K562 (cell line): ENCODE measurements at regions not wholly inside any gene's neighbourhood (a gene's known extent, or its start where the extent isn't known, plus 50 kb on each side); places are given as distances from the start of the nearest gene placed in this dataset.

Experiments
- ATAC-seq: fragments of 200-7000 bp; cut with Tn5 transposase; 3 replicates; pipeline ENCODE4 v1.9.1; 2020; ENCODE audit warnings: moderate library complexity
- BruUV-seq: library from RNA; stranded (reverse); fragments of 400-500 nt; replicated peaks from 2 replicates; lab custom pipeline; 2021; lab: Mats Ljungman, UMichigan
- CTCF ChIA-PET: fragments of 300-600 bp; formaldehyde crosslinking; extraction: SDS; loops from one replicate; lab custom pipeline; 2021; ENCODE audit warnings: low intra/inter-chr PET ratio; lab: Yijun Ruan, JAX
- POLR2A ChIA-PET: fragments of 300-600, 350-650 bp; sonication (Branson Sonifier 250); formaldehyde crosslinking; extraction: SDS; loops from one replicate; lab custom pipeline; 2021; ENCODE audit warnings: antibody characterized with exemption, inconsistent platforms; lab: Yijun Ruan, JAX
- DNase-seq, 4 experiments: peaks; one replicate each; pipeline versions ENCODE4 v3.0.0 to v3.0.0-alpha.2; 2011 to 2018; ENCODE audit warnings: low spot score in 3 of 4, mixed read lengths in 3 of 4; ENCODE audit errors: extremely low read depth in 1 of 4
- FAIRE-seq: peaks from 2 replicates; lab custom pipeline; 2011; peaks lifted over from hg19 to GRCh38; lab: Jason Lieb, UNC
- H2AFZ ChIP-seq: 2 replicates; pipeline ENCODE4 v1.6.0; 2011; ENCODE audit warnings: low read depth, low read length, control low read depth, inconsistent platforms
- H3K27ac ChIP-seq: fragments of 200-600 bp; 3 replicates; pipeline ENCODE4 v1.8.0; 2011; ENCODE audit warnings: low read depth, mild to moderate bottlenecking, control low read depth, inconsistent platforms, low read length, moderate library complexity, mixed read lengths; ENCODE audit errors: extremely low read depth
- H3K27me3 ChIP-seq, 2 experiments: fragments of 300-600 bp in 1 of 2; 2 replicates in 1 of 2; 3 replicates in 1 of 2; pipeline versions ENCODE4 v1.6.0 to v1.8.0; 2011; ENCODE audit warnings: inconsistent platforms in 2 of 2, low read length in 2 of 2, mild to moderate bottlenecking in 1 of 2, mixed read lengths in 1 of 2, moderate library complexity in 1 of 2; ENCODE audit not compliant: control insufficient read depth in 2 of 2, insufficient read depth in 2 of 2
- H3K36me3 ChIP-seq: fragments of 300-600 bp; 3 replicates; pipeline ENCODE4 v1.8.0; 2011; ENCODE audit warnings: mild to moderate bottlenecking, low read length, inconsistent platforms; ENCODE audit not compliant: control insufficient read depth, insufficient read depth
- H3K4me1 ChIP-seq, 2 experiments: fragments of 200-600 bp in 1 of 2; replicated peaks in 1 of 2; 2 replicates in 1 of 2; 3 replicates in 1 of 2; pipeline versions ENCODE4 v1.5.1 to v1.8.0; 2011; ENCODE audit warnings: inconsistent platforms in 2 of 2, low read length in 2 of 2, mild to moderate bottlenecking in 1 of 2, mixed read lengths in 1 of 2, moderate library complexity in 1 of 2; ENCODE audit not compliant: control insufficient read depth in 2 of 2, insufficient read depth in 2 of 2
- H3K4me2 ChIP-seq: 2 replicates; pipeline ENCODE4 v1.6.1; 2011; ENCODE audit warnings: low read length, control low read depth, inconsistent platforms, mixed read lengths; ENCODE audit not compliant: insufficient read depth
- H3K4me3 ChIP-seq: fragments of 200-600 bp; sonication (generic), shearing (Covaris generic); 2 replicates; pipeline ENCODE4 v1.5.1; 2016; ENCODE audit warnings: control low read depth, inconsistent platforms
- H3K79me2 ChIP-seq: fragments of 200-600 bp; 3 replicates; pipeline ENCODE4 v1.8.0; 2011; ENCODE audit warnings: low read length, inconsistent platforms; ENCODE audit not compliant: control insufficient read depth, insufficient read depth
- H3K9ac ChIP-seq, 2 experiments: 2 replicates each; pipeline versions ENCODE4 v1.6.0 to v1.6.1; 2011; ENCODE audit warnings: low read depth in 2 of 2, low read length in 2 of 2, control low read depth in 1 of 2, inconsistent platforms in 1 of 2, mild to moderate bottlenecking in 1 of 2, mixed read lengths in 1 of 2; ENCODE audit not compliant: insufficient read depth in 1 of 2
- H3K9me1 ChIP-seq: one replicate; pipeline ENCODE4 v1.6.0; 2011; ENCODE audit warnings: inconsistent platforms, mild to moderate bottlenecking, low read length, moderate library complexity; ENCODE audit not compliant: control insufficient read depth, insufficient read depth
- H3K9me3 ChIP-seq: replicated peaks from 2 replicates; pipeline ENCODE4 v1.5.1; 2011; ENCODE audit warnings: low read depth, low read length, inconsistent platforms; ENCODE audit not compliant: control insufficient read depth, insufficient read depth
- H4K20me1 ChIP-seq: replicated peaks from 2 replicates; pipeline ENCODE4 v1.6.1; 2011; ENCODE audit warnings: low read length, inconsistent platforms, mixed read lengths; ENCODE audit not compliant: control insufficient read depth, insufficient read depth
- BACH1 ChIP-seq: fragments of 200-800 bp; sonication (Bioruptor generic); IDR thresholded peaks from 2 replicates; pipeline ENCODE4 v1.6.1; 2016; ENCODE audit warnings: missing genetic modification characterization, missing compliant biosample characterization
- BRF1 ChIP-seq: IDR thresholded peaks from 3 replicates; pipeline ENCODE4 v1.6.1; 2011; ENCODE audit warnings: borderline replicate concordance, mild to moderate bottlenecking; ENCODE audit not compliant: insufficient read length; ENCODE audit errors: extremely low read depth
- CAMTA2 ChIP-seq: fragments of 250-450 bp; sonication (Bioruptor Pico); conservative IDR thresholded peaks from 2 replicates; pipeline ENCODE4 v1.5.1; 2022
- HNRNPL ChIP-seq: fragments of 200-400 bp; formaldehyde crosslinking; IDR thresholded peaks from 2 replicates; pipeline ENCODE4 v1.6.1; 2017; ENCODE audit warnings: low read depth, mild to moderate bottlenecking, low read length
- KAT2B ChIP-seq: IDR thresholded peaks from one replicate; pipeline ENCODE4 v1.6.1; 2012; ENCODE audit warnings: low read depth, mild to moderate bottlenecking, control low read depth, inconsistent platforms, low read length, moderate library complexity
- MTA3 ChIP-seq: fragments of 450-650 bp; formaldehyde crosslinking; IDR thresholded peaks from 2 replicates; pipeline ENCODE4 v1.6.1; 2017; ENCODE audit warnings: mild to moderate bottlenecking, borderline replicate concordance
- PHB ChIP-seq: fragments of 250-450 bp; sonication (Bioruptor Pico); IDR thresholded peaks from 2 replicates; pipeline ENCODE4 v1.5.0; 2021
- PTTG1 ChIP-seq: fragments of 450-650 bp; IDR thresholded peaks from 2 replicates; pipeline ENCODE4 v1.6.1; 2016; ENCODE audit warnings: low read depth, mild to moderate bottlenecking, missing genetic modification characterization, missing compliant biosample characterization
- RFX5 ChIP-seq: IDR thresholded peaks from 2 replicates; pipeline ENCODE4 v1.6.1; 2011; ENCODE audit warnings: low read depth, mild to moderate bottlenecking, improper control_type of control experiment, low read length
- SAFB2 ChIP-seq: fragments of 200-400 bp; formaldehyde crosslinking; IDR thresholded peaks from 2 replicates; pipeline ENCODE4 v1.6.1; 2018; ENCODE audit warnings: borderline replicate concordance, low read length, low read depth, moderate library complexity; ENCODE audit not compliant: severe bottlenecking
- TRIM24 ChIP-seq, 2 experiments: fragments of 450-650 bp; IDR thresholded peaks; 2 replicates each; pipeline ENCODE4 v1.6.1; 2016
- WGBS: fragments of 100-300 bp; shearing (Covaris generic); methylation state at CpG from one replicate; pipeline ENCODE4 v1.1.6; 2016; ENCODE audit warnings: low coverage, mixed read lengths; ENCODE audit not compliant: insufficient coverage; ENCODE audit errors: missing lambda C conversion rate; 5-methylcytosine and 5-hydroxymethylcytosine counted together
- in situ Hi-C: fragments of 300-500 bp; cut with MboI; formaldehyde crosslinking; loops from 4 replicates; pipeline ENCODE4 v1.15.0; 2018; ENCODE audit warnings: inconsistent platforms, mixed read lengths
- intact Hi-C: fragments of 100-400 bp; cut with micrococcal nuclease; formaldehyde crosslinking; loops from 2 replicates; pipeline ENCODE4 v1.14.2; 2022
- TF ChIP-seq, protein P1 (sequence below), 2 experiments: fragments of 450-650 bp in 1 of 2; sonication (generic) in 1 of 2; formaldehyde crosslinking; conservative IDR thresholded peaks; 2 replicates each; pipeline versions ENCODE4 v1.4.0 to v1.8.1; 2020 to 2022; ENCODE audit warnings: mild to moderate bottlenecking in 1 of 2, missing genetic modification reagents in 1 of 2

- BruUV-seq = no TSS peak
- intact Hi-C loops (no loop called here), in situ Hi-C loops (no loop called here)
- Histone ChIP-seq H3K27ac (no peak overlapping the region), H2AFZ (no peak overlapping the region), H4K20me1 (no peaks in the 10 kb centered on the region), H3K9ac (no peak overlapping the region), H3K4me1 (no peaks in the 10 kb centered on the region), H3K9me3 (no peaks in the 10 kb centered on the region), H3K27me3 (no peaks in the 10 kb centered on the region), H3K4me2 (no peak overlapping the region), H3K9me1 (no peaks in the 10 kb centered on the region), H3K4me3 (no peak overlapping the region), H3K36me3 (no peaks in the 10 kb centered on the region), H3K79me2 (no peaks in the 10 kb centered on the region)
- DNase-seq = no peak
- ChIA-PET POLR2A (interaction anchor here (1.5 kb wide), 1 partner anchor 16 kb away, joined by 5 read pairs; no protein-coding TSS in a partner anchor), CTCF (no interaction called here)
- TF ChIP-seq, protein P1, sequence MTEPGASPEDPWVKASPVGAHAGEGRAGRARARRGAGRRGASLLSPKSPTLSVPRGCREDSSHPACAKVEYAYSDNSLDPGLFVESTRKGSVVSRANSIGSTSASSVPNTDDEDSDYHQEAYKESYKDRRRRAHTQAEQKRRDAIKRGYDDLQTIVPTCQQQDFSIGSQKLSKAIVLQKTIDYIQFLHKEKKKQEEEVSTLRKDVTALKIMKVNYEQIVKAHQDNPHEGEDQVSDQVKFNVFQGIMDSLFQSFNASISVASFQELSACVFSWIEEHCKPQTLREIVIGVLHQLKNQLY (CRISPR knock-in tag; conservative IDR thresholded peaks at IDR 0.05) = no peak
- TF ChIP-seq KAT2B = no peak
- no peak for TF ChIP-seq PHB (CRISPR knock-in tag)
- TF ChIP-seq BACH1 (tag) = no peak
- no peak for TF ChIP-seq BRF1
- no peak for TF ChIP-seq MTA3
- no peak for TF ChIP-seq RFX5
- TF ChIP-seq SAFB2 = no peak
- TF ChIP-seq HNRNPL = no peak
- no peak for TF ChIP-seq TRIM24 (IDR thresholded peaks at IDR 0.05)
- no peak for TF ChIP-seq PTTG1
- TF ChIP-seq CAMTA2 = no peak
- no peak for ATAC-seq
- 0% methylated on average over 4 of the region's 4 CpGs for WGBS
- FAIRE-seq = no peak
Measured at GRCh38 chr1:99457381-99458165, 188.3 kb upstream of the PALMD start.
